ENCODE measurements at regions not wholly inside any gene's neighbourhood (a gene's known extent, or its start where the extent isn't known, plus 50 kb on each side); places are given as distances from the start of the nearest gene placed in this dataset.

GRCh38 chr5:8280711-8281363, 411.9 kb downstream of the MTRR start:
- ATAC-seq: no peak
- TF ChIP-seq POU6F1 (CRISPR knock-in tag; IDR thresholded peaks at IDR 0.05; ENCODE audit: borderline replicate concordance, low read depth) (no peak), PATZ1 (CRISPR knock-in tag; IDR thresholded peaks at IDR 0.05; ENCODE audit: borderline replicate concordance) (no peak), ARNTL (CRISPR knock-in tag; IDR thresholded peaks at IDR 0.05; ENCODE audit: borderline replicate concordance, low read depth) (no peak), ZFP30 (CRISPR knock-in tag; IDR thresholded peaks at IDR 0.05) (no peak), TOX (CRISPR knock-in tag; IDR thresholded peaks at IDR 0.05; ENCODE audit: borderline replicate concordance) (no peak), PPARA (CRISPR knock-in tag; IDR thresholded peaks at IDR 0.05; ENCODE audit: borderline replicate concordance) (no peak), ZNF8 (CRISPR knock-in tag; IDR thresholded peaks at IDR 0.05) (no peak), BACH2 (CRISPR knock-in tag; IDR thresholded peaks at IDR 0.05; ENCODE audit: borderline replicate concordance) (no peak)

GRCh38 chr5:8288334-8288733, 419.4 kb downstream of the MTRR start:
- ATAC-seq: no peak
- no peak for TF ChIP-seq PPARA (CRISPR knock-in tag; IDR thresholded peaks at IDR 0.05; ENCODE audit: borderline replicate concordance)

- no peak for TF ChIP-seq TOX (CRISPR knock-in tag; IDR thresholded peaks at IDR 0.05; ENCODE audit: borderline replicate concordance)
- no peak for TF ChIP-seq ARNTL (CRISPR knock-in tag; IDR thresholded peaks at IDR 0.05; ENCODE audit: borderline replicate concordance, low read depth)
- no peak for TF ChIP-seq PPARA (CRISPR knock-in tag; IDR thresholded peaks at IDR 0.05; ENCODE audit: borderline replicate concordance)
- TF ChIP-seq OSR1 (CRISPR knock-in tag; IDR thresholded peaks at IDR 0.05): no peak
- no peak for TF ChIP-seq ZNF70 (CRISPR knock-in tag; IDR thresholded peaks at IDR 0.05)
- TF ChIP-seq ISL1 (CRISPR knock-in tag; IDR thresholded peaks at IDR 0.05): no peak
- no peak for TF ChIP-seq ZNF565 (CRISPR knock-in tag; conservative IDR thresholded peaks at IDR 0.05; ENCODE audit: low read depth)
- no peak for ATAC-seq
Measured at GRCh38 chr5:8288897-8289516, 420.1 kb downstream of the MTRR start.

- ATAC-seq: no peak
- TF ChIP-seq CSRNP3 (CRISPR knock-in tag; IDR thresholded peaks at IDR 0.05) (no peak), CREB5 (CRISPR knock-in tag; IDR thresholded peaks at IDR 0.05; ENCODE audit: low read depth) (no peak), ESRRG (CRISPR knock-in tag; IDR thresholded peaks at IDR 0.05) (no peak), PATZ1 (CRISPR knock-in tag; IDR thresholded peaks at IDR 0.05; ENCODE audit: borderline replicate concordance) (no peak), SNAI2 (CRISPR knock-in tag; IDR thresholded peaks at IDR 0.05) (no peak), ZFP3 (CRISPR knock-in tag; IDR thresholded peaks at IDR 0.05) (no peak)
Measured at GRCh38 chr5:8289779-8290178, 420.8 kb downstream of the MTRR start.

Data from SK-N-SH treated with all-trans-retinoic acid at 6 μM for 48 hours (cell line).